ENCODE measurements at regions not wholly inside any gene's neighbourhood (a gene's known extent, or its start where the extent isn't known, plus 50 kb on each side); places are given as distances from the start of the nearest gene placed in this dataset.

- no peak overlapping the region for H3K27ac ChIP-seq (ENCODE audit: insufficient read depth, low read depth, low read length)
- H3K9me1 ChIP-seq (replicated peaks; ENCODE audit: control insufficient read depth, extremely low read depth, insufficient read depth, low read length) = no peaks in the 10 kb centered on the region
- H4K20me1 ChIP-seq (replicated peaks; ENCODE audit: control insufficient read depth, extremely low read depth, insufficient read depth, low read length) = no peaks in the 10 kb centered on the region
- ChIA-PET POLR2A (no interaction called here), CTCF (no interaction called here)
- no peak overlapping the region for H3K4me2 ChIP-seq (ENCODE audit: insufficient read depth, low read length)
- TF ChIP-seq POLR2AphosphoS5 (IDR thresholded peaks at IDR 0.05; ENCODE audit: insufficient read depth, low read depth, low read length) = no peak
- no peak for TF ChIP-seq MAX (IDR thresholded peaks at IDR 0.05; ENCODE audit: insufficient read depth, insufficient read length)
- no peak for TF ChIP-seq JUN (IDR thresholded peaks at IDR 0.05; ENCODE audit: borderline replicate concordance, insufficient read depth, insufficient read length, low read depth)
- no peak for TF ChIP-seq EZH2 (IDR thresholded peaks at IDR 0.05; ENCODE audit: borderline replicate concordance, low read depth, low read length, severe bottlenecking)
- no peaks in the 10 kb centered on the region for H3K79me2 ChIP-seq (ENCODE audit: control insufficient read depth, insufficient read depth, low read length)
- H3K9ac ChIP-seq (replicated peaks; ENCODE audit: extremely low read depth, insufficient read depth, low read length) = no peak overlapping the region
- H2AFZ ChIP-seq (ENCODE audit: low read depth, low read length) = no peak overlapping the region
- no peaks in the 10 kb centered on the region for H3K27me3 ChIP-seq (ENCODE audit: control insufficient read depth in 2 of 2, insufficient read depth in 2 of 2, low read length in 2 of 2)
- no TSS peak for BruUV-seq (replicated peaks)
- dilution Hi-C loops (cut with MboI; ENCODE audit: extremely low pct_ligation_motif_present, low sequenced_read_pairs) = no loop called here
- DNase-seq (ENCODE audit: low read depth, low spot score) (no peak), FAIRE-seq (no peak)
- no peak overlapping the region for H3K4me3 ChIP-seq (replicated peaks in 1 of 3; ENCODE audit: insufficient read depth in 1 of 3, low read depth in 1 of 3, low read length in 3 of 3)
- no peaks in the 10 kb centered on the region for H3K9me3 ChIP-seq (replicated peaks; ENCODE audit: control insufficient read depth, insufficient read depth, low read length)
- no peaks in the 10 kb centered on the region for H3K36me3 ChIP-seq (ENCODE audit: control insufficient read depth in 2 of 2, extremely low read depth in 1 of 2, insufficient read depth in 2 of 2, low read length in 2 of 2)
- H3K4me1 ChIP-seq (ENCODE audit: control insufficient read depth, extremely low read depth, insufficient read depth, low read length) = no peaks in the 10 kb centered on the region
- intact Hi-C loops (cut with micrococcal nuclease) = no loop called here
Measured at GRCh38 chr2:129907256-129907998, 72.0 kb upstream of the RAB6C start.

GRCh38 chr2:129908721-129909373, 70.6 kb upstream of the RAB6C start:
- intact Hi-C loops (cut with micrococcal nuclease) = no loop called here
- H3K9me1 ChIP-seq (replicated peaks; ENCODE audit: control insufficient read depth, extremely low read depth, insufficient read depth, low read length) = no peaks in the 10 kb centered on the region
- H3K4me2 ChIP-seq (ENCODE audit: insufficient read depth, low read length) = no peak overlapping the region
- TF ChIP-seq GATA2 (IDR thresholded peaks at IDR 0.05; ENCODE audit: insufficient read depth, insufficient read length, low read depth, low read length) = no peak
- no peak for TF ChIP-seq MAX (IDR thresholded peaks at IDR 0.05; ENCODE audit: insufficient read depth, insufficient read length)
- no peak for TF ChIP-seq MYC (IDR thresholded peaks at IDR 0.05; ENCODE audit: low read depth, low read length)
- TF ChIP-seq POLR2A (IDR thresholded peaks at IDR 0.05; ENCODE audit: low read depth, low read length) = no peak
- TF ChIP-seq CTCF (IDR thresholded peaks at IDR 0.05; ENCODE audit: extremely low read depth in 1 of 2, insufficient read depth in 1 of 2, low read depth in 1 of 2, low read length in 2 of 2) = no peak
- no peak for TF ChIP-seq FOS (IDR thresholded peaks at IDR 0.05; ENCODE audit: borderline replicate concordance, insufficient read depth, low read length)
- TF ChIP-seq JUN (IDR thresholded peaks at IDR 0.05; ENCODE audit: borderline replicate concordance, insufficient read depth, insufficient read length, low read depth) = no peak
- no peak for TF ChIP-seq EZH2 (IDR thresholded peaks at IDR 0.05; ENCODE audit: borderline replicate concordance, low read depth, low read length, severe bottlenecking)
- TF ChIP-seq POLR2AphosphoS5 (IDR thresholded peaks at IDR 0.05; ENCODE audit: insufficient read depth, low read depth, low read length) = no peak
- no peak overlapping the region for H2AFZ ChIP-seq (ENCODE audit: low read depth, low read length)
- H3K79me2 ChIP-seq (ENCODE audit: control insufficient read depth, insufficient read depth, low read length) = no peaks in the 10 kb centered on the region
- H3K36me3 ChIP-seq (ENCODE audit: control insufficient read depth in 2 of 2, extremely low read depth in 1 of 2, insufficient read depth in 2 of 2, low read length in 2 of 2) = no peaks in the 10 kb centered on the region
- ChIA-PET POLR2A (no interaction called here), CTCF (interaction anchor here (1.4 kb wide), 2 partner anchors 15 to 28 kb away, joined by 3 read pairs; no protein-coding TSS in a partner anchor)
- dilution Hi-C loops (cut with MboI; ENCODE audit: extremely low pct_ligation_motif_present, low sequenced_read_pairs) = no loop called here
- H3K9ac ChIP-seq (replicated peaks; ENCODE audit: extremely low read depth, insufficient read depth, low read length) = no peak overlapping the region
- BruUV-seq (replicated peaks) = no TSS peak
- no peaks in the 10 kb centered on the region for H3K9me3 ChIP-seq (replicated peaks; ENCODE audit: control insufficient read depth, insufficient read depth, low read length)
- H3K27ac ChIP-seq (ENCODE audit: insufficient read depth, low read depth, low read length) = no peak overlapping the region
- FAIRE-seq = no peak
- H3K4me3 ChIP-seq (replicated peaks in 1 of 3; ENCODE audit: insufficient read depth in 1 of 3, low read depth in 1 of 3, low read length in 3 of 3) = no peak overlapping the region
- no peaks in the 10 kb centered on the region for H3K27me3 ChIP-seq (ENCODE audit: control insufficient read depth in 2 of 2, insufficient read depth in 2 of 2, low read length in 2 of 2)
- no peaks in the 10 kb centered on the region for H4K20me1 ChIP-seq (replicated peaks; ENCODE audit: control insufficient read depth, extremely low read depth, insufficient read depth, low read length)
- H3K4me1 ChIP-seq (ENCODE audit: control insufficient read depth, extremely low read depth, insufficient read depth, low read length) = no peaks in the 10 kb centered on the region
- no peak for DNase-seq (ENCODE audit: low read depth, low spot score)
